Mammary epithelial cell (primary cell): ENCODE measurements at regions not wholly inside any gene's neighbourhood (a gene's known extent, or its start where the extent isn't known, plus 50 kb on each side); places are given as distances from the start of the nearest gene placed in this dataset.

ENCODE experiments used
- EZH2 ChIP-seq: IDR thresholded peaks from 2 replicates; pipeline ENCODE4 v1.6.1; 2012; ENCODE audit warnings: low read length, inconsistent platforms, borderline replicate concordance
- TF ChIP-seq, protein P1 (sequence below), 2 donors: IDR thresholded peaks in 1 of 2; conservative IDR thresholded peaks in 1 of 2; 2 replicates each; pipeline ENCODE4 v1.5.1; 2011 to 2012; ENCODE audit warnings: inconsistent platforms in 2 of 2, low read length in 2 of 2, mild to moderate bottlenecking in 2 of 2, control low read depth in 1 of 2, low read depth in 1 of 2; ENCODE audit not compliant: insufficient read depth in 1 of 2; ENCODE audit errors: extremely low read depth in 1 of 2

DNA sequence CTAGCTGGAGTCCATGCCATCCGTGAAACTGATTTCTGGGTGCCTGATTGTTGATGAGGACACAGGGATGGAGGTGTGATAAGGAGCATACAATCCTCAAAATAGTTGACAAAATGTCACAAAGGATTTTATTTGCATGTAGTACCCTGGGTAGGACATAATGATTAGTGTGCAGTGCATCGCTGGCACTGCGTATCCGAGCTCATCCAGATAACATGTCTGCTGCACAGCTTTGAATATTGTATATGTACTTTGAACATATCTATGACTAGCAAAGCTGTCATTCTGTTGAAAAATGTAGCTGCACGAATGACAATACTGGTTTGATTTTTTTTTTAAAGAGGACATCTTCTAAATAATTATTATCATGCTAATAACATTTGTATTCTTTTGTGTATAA is 529.7 kb upstream of the FANCL start:
- TF ChIP-seq, protein P1, sequence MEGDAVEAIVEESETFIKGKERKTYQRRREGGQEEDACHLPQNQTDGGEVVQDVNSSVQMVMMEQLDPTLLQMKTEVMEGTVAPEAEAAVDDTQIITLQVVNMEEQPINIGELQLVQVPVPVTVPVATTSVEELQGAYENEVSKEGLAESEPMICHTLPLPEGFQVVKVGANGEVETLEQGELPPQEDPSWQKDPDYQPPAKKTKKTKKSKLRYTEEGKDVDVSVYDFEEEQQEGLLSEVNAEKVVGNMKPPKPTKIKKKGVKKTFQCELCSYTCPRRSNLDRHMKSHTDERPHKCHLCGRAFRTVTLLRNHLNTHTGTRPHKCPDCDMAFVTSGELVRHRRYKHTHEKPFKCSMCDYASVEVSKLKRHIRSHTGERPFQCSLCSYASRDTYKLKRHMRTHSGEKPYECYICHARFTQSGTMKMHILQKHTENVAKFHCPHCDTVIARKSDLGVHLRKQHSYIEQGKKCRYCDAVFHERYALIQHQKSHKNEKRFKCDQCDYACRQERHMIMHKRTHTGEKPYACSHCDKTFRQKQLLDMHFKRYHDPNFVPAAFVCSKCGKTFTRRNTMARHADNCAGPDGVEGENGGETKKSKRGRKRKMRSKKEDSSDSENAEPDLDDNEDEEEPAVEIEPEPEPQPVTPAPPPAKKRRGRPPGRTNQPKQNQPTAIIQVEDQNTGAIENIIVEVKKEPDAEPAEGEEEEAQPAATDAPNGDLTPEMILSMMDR (conservative IDR thresholded peaks at IDR 0.05 in 1 of 2, IDR thresholded peaks at IDR 0.05 in 1 of 2; ENCODE audit: extremely low read depth in 1 of 2, insufficient read depth in 1 of 2, low read depth in 1 of 2, low read length in 2 of 2): no peak
- no peak for TF ChIP-seq EZH2
